ENCODE measurements at regions not wholly inside any gene's neighbourhood (a gene's known extent, or its start where the extent isn't known, plus 50 kb on each side); places are given as distances from the start of the nearest gene placed in this dataset.

DNA sequence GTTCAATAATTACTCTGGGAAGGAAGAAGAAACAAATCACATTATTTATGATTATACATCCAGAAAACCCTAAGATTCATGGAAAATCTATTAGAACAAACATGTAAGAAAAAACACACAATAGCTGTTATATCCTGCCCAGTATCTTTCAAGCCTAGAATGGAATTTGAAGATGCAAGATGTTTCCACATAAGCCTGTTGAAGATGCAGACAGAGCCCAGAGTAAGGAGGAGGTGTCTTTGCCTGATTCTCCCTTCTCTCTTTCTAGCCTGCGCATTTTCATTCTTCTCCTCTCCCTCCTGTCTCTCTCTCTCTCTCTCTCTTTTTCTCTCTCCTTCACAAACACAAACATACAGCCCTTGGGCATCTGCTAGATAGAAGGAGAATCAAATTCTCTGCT is 170.1 kb upstream of the INHBA start:
- no peaks in the 10 kb centered on the region for H3K9me3 ChIP-seq
- H3K9ac ChIP-seq (ENCODE audit: low read depth in 2 of 2, low read length in 2 of 2): no peak overlapping the region
- no peaks in the 10 kb centered on the region for H3K4me1 ChIP-seq
- H3K36me3 ChIP-seq: no peaks in the 10 kb centered on the region
- H3K27me3 ChIP-seq: no peaks in the 10 kb centered on the region
- H3K27ac ChIP-seq: no peak overlapping the region
- TF ChIP-seq, protein P1, sequence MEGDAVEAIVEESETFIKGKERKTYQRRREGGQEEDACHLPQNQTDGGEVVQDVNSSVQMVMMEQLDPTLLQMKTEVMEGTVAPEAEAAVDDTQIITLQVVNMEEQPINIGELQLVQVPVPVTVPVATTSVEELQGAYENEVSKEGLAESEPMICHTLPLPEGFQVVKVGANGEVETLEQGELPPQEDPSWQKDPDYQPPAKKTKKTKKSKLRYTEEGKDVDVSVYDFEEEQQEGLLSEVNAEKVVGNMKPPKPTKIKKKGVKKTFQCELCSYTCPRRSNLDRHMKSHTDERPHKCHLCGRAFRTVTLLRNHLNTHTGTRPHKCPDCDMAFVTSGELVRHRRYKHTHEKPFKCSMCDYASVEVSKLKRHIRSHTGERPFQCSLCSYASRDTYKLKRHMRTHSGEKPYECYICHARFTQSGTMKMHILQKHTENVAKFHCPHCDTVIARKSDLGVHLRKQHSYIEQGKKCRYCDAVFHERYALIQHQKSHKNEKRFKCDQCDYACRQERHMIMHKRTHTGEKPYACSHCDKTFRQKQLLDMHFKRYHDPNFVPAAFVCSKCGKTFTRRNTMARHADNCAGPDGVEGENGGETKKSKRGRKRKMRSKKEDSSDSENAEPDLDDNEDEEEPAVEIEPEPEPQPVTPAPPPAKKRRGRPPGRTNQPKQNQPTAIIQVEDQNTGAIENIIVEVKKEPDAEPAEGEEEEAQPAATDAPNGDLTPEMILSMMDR (IDR thresholded peaks at IDR 0.05): no peak
- no peak for DNase-seq
- no peak overlapping the region for H3K4me3 ChIP-seq
- intact Hi-C loops (cut with DNase I): no loop called here

- Histone ChIP-seq H3K27me3 (no peaks in the 10 kb centered on the region), H3K9me3 (no peaks in the 10 kb centered on the region), H3K4me3 (no peak overlapping the region), H3K4me1 (no peaks in the 10 kb centered on the region), H3K27ac (no peak overlapping the region), H3K9ac (ENCODE audit: low read depth in 2 of 2, low read length in 2 of 2) (no peak overlapping the region), H3K36me3 (no peaks in the 10 kb centered on the region)
- intact Hi-C loops (cut with DNase I): no loop called here
- DNase-seq: no peak
- TF ChIP-seq, protein P1 (IDR thresholded peaks at IDR 0.05): no peak
These were observed 167.7 kb upstream of the INHBA start for GRCh38 chr7:41870461-41871138.

- intact Hi-C loops (cut with DNase I): no loop called here
- Histone ChIP-seq H3K36me3 (no peaks in the 10 kb centered on the region), H3K4me3 (no peak overlapping the region), H3K9ac (ENCODE audit: low read depth in 2 of 2, low read length in 2 of 2) (no peak overlapping the region), H3K9me3 (no peaks in the 10 kb centered on the region), H3K4me1 (no peaks in the 10 kb centered on the region), H3K27ac (no peak overlapping the region), H3K27me3 (no peaks in the 10 kb centered on the region)
- TF ChIP-seq, protein P1 (IDR thresholded peaks at IDR 0.05): no peak
- DNase-seq: no peak
These were observed 167.1 kb upstream of the INHBA start for GRCh38 chr7:41869997-41870396.

GRCh38 chr7:41869596-41869995 is 166.7 kb upstream of the INHBA start:
- Histone ChIP-seq H3K36me3 (no peaks in the 10 kb centered on the region), H3K4me3 (no peak overlapping the region), H3K27ac (no peak overlapping the region), H3K4me1 (no peaks in the 10 kb centered on the region), H3K9ac (ENCODE audit: low read depth in 2 of 2, low read length in 2 of 2) (no peak overlapping the region), H3K9me3 (no peaks in the 10 kb centered on the region), H3K27me3 (no peaks in the 10 kb centered on the region)
- intact Hi-C loops (cut with DNase I): no loop called here
- no peak for DNase-seq
- TF ChIP-seq, protein P1 (IDR thresholded peaks at IDR 0.05): no peak

DNA sequence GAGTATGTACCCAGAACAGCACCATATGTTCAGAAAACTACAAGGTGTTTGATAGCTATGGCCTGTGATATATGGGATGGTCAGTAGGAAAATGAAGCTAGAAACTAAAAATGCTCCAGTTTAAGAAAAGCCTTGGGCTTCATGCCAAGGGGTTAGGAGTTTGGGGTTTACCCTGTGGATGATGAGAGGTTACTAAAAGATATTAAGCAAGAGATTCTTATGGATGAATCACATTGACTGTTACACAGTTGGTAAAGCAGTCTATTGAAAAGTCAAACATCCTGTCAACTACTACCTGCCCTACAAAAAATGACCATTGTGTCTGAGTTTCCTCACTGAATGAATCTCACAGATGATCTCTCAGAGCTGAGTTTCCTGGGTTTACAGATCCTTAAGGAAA is 166.2 kb upstream of the INHBA start:
- H3K27ac ChIP-seq: no peak overlapping the region
- no peak overlapping the region for H3K4me3 ChIP-seq
- no peaks in the 10 kb centered on the region for H3K4me1 ChIP-seq
- no peaks in the 10 kb centered on the region for H3K9me3 ChIP-seq
- intact Hi-C loops (cut with DNase I): no loop called here
- H3K36me3 ChIP-seq: no peaks in the 10 kb centered on the region
- TF ChIP-seq, protein P1 (IDR thresholded peaks at IDR 0.05): no peak
- H3K9ac ChIP-seq (ENCODE audit: low read depth in 2 of 2, low read length in 2 of 2): no peak overlapping the region
- no peak for DNase-seq
- no peaks in the 10 kb centered on the region for H3K27me3 ChIP-seq
